IMR-90 (cell line): ENCODE measurements at regions not wholly inside any gene's neighbourhood (a gene's known extent, or its start where the extent isn't known, plus 50 kb on each side); places are given as distances from the start of the nearest gene placed in this dataset.

Experiments used
- ATAC-seq: fragments of 200-7000 bp; cut with Tn5 transposase; 2 replicates; pipeline ENCODE4 v1.9.1; 2020; ENCODE audit warnings: low read depth, mild to moderate bottlenecking, moderate library complexity
- BruUV-seq: library from RNA; stranded (reverse); fragments of 400-500 nt; replicated peaks from 2 replicates; lab custom pipeline; 2021; lab: Mats Ljungman, UMichigan
- CTCF ChIA-PET: fragments of 300-600 bp; formaldehyde crosslinking; extraction: SDS; loops from one replicate; lab custom pipeline; 2021; ENCODE audit warnings: antibody characterized with exemption; lab: Yijun Ruan, JAX
- POLR2A ChIA-PET: fragments of 300-600 bp; sonication (Branson Sonifier 250); formaldehyde crosslinking; loops from one replicate; lab custom pipeline; 2022; ENCODE audit warnings: antibody characterized with exemption; ENCODE audit not compliant: unreplicated experiment; lab: Charles Lee
- DNase-seq: peaks from one replicate; pipeline ENCODE4 v3.0.0; 2013
- H2AFZ ChIP-seq: replicated peaks from 2 replicates; pipeline ENCODE3; 2013; ENCODE audit warnings: low read length, mild to moderate bottlenecking; ENCODE audit not compliant: poor library complexity
- H2AK5ac ChIP-seq: 2 replicates; pipeline ENCODE4 v1.6.1; 2013; ENCODE audit warnings: low read depth, low read length, inconsistent platforms
- H2AK9ac ChIP-seq: replicated peaks from 2 replicates; pipeline ENCODE3; 2013; ENCODE audit warnings: mild to moderate bottlenecking, low read depth, low read length, moderate library complexity; ENCODE audit not compliant: poor library complexity
- H2BK120ac ChIP-seq: 2 replicates; pipeline ENCODE4 v1.6.1; 2013; ENCODE audit warnings: low read depth, low read length, inconsistent platforms
- H2BK15ac ChIP-seq: 3 replicates; pipeline ENCODE4 v1.6.1; 2013; ENCODE audit warnings: low read depth, low read length, inconsistent platforms
- H2BK20ac ChIP-seq: 2 replicates; pipeline ENCODE4 v1.6.1; 2013; ENCODE audit warnings: low read depth, mild to moderate bottlenecking, inconsistent platforms, low read length, moderate library complexity
- H2BK5ac ChIP-seq: 2 replicates; pipeline ENCODE4 v1.6.1; 2013; ENCODE audit warnings: mild to moderate bottlenecking, low read depth, low read length, inconsistent platforms; ENCODE audit not compliant: poor library complexity, severe bottlenecking
- H3K14ac ChIP-seq: replicated peaks from 2 replicates; pipeline ENCODE4 v1.6.1; 2013; ENCODE audit warnings: low read depth, low read length, inconsistent platforms
- H3K18ac ChIP-seq: 2 replicates; pipeline ENCODE4 v1.6.1; 2013; ENCODE audit warnings: low read depth, low read length, control low read depth
- H3K23ac ChIP-seq: 2 replicates; pipeline ENCODE4 v1.6.1; 2013; ENCODE audit warnings: low read depth, low read length, inconsistent platforms
- H3K27ac ChIP-seq: 2 replicates; pipeline ENCODE4 v1.5.1; 2013; ENCODE audit warnings: mild to moderate bottlenecking, control low read depth, low read length; ENCODE audit not compliant: insufficient read depth
- H3K27me3 ChIP-seq: 2 replicates; pipeline ENCODE4 v1.6.1; 2013; ENCODE audit warnings: low read length; ENCODE audit not compliant: control insufficient read depth, insufficient read depth
- H3K36me3 ChIP-seq: 2 replicates; pipeline ENCODE4 v1.6.1; 2013; ENCODE audit warnings: low read length, mixed read lengths; ENCODE audit not compliant: control insufficient read depth, insufficient read depth
- H3K4ac ChIP-seq: 2 replicates; pipeline ENCODE4 v1.6.1; 2013; ENCODE audit warnings: low read depth, low read length, inconsistent platforms
- H3K4me1 ChIP-seq: 2 replicates; pipeline ENCODE4 v1.6.1; 2013; ENCODE audit warnings: low read length, mixed read lengths; ENCODE audit not compliant: control insufficient read depth, insufficient read depth
- H3K4me2 ChIP-seq: 2 replicates; pipeline ENCODE4 v1.6.1; 2013; ENCODE audit warnings: low read depth, mild to moderate bottlenecking, control low read depth, low read length, moderate library complexity
- H3K4me3 ChIP-seq: 2 replicates; pipeline ENCODE4 v1.5.1; 2013; ENCODE audit warnings: low read depth, mild to moderate bottlenecking, control low read depth, low read length, moderate library complexity; ENCODE audit not compliant: insufficient read depth
- H3K56ac ChIP-seq: 2 replicates; pipeline ENCODE4 v1.6.1; 2013; ENCODE audit warnings: low read length, inconsistent platforms; ENCODE audit not compliant: insufficient read depth; ENCODE audit errors: extremely low read depth
- H3K79me1 ChIP-seq, 2 experiments: 2 replicates each; pipeline ENCODE4 v1.6.1; 2013; ENCODE audit warnings: low read length in 2 of 2, inconsistent platforms in 1 of 2, low read depth in 1 of 2
- H3K9ac ChIP-seq: 2 replicates; pipeline ENCODE4 v1.6.1; 2013; ENCODE audit warnings: low read depth, low read length, control low read depth
- H3K9me1 ChIP-seq: 2 replicates; pipeline ENCODE4 v1.6.1; 2013; ENCODE audit warnings: low read length, inconsistent platforms; ENCODE audit not compliant: insufficient read depth
- H3K9me3 ChIP-seq: 2 replicates; pipeline ENCODE4 v1.6.1; 2013; ENCODE audit warnings: low read length; ENCODE audit not compliant: control insufficient read depth, insufficient read depth
- H4K20me1 ChIP-seq: 2 replicates; pipeline ENCODE4 v1.6.1; 2013; ENCODE audit warnings: low read length, inconsistent platforms; ENCODE audit not compliant: insufficient read depth
- H4K5ac ChIP-seq: 2 replicates; pipeline ENCODE4 v1.6.1; 2013; ENCODE audit warnings: mild to moderate bottlenecking, low read depth, low read length, control low read depth
- H4K8ac ChIP-seq, 2 experiments: 2 replicates each; pipeline ENCODE4 v1.6.1; 2013; ENCODE audit warnings: low read depth in 2 of 2, low read length in 2 of 2, control low read depth in 1 of 2, inconsistent platforms in 1 of 2
- H4K91ac ChIP-seq: 2 replicates; pipeline ENCODE4 v1.6.1; 2013; ENCODE audit warnings: low read depth, low read length, inconsistent platforms; ENCODE audit not compliant: insufficient read depth
- BHLHE40 ChIP-seq: fragments of 150-350 bp; IDR thresholded peaks from 2 replicates; pipeline ENCODE4 v1.6.1; 2016; ENCODE audit warnings: mild to moderate bottlenecking, low read depth, low read length
- CEBPB ChIP-seq: IDR thresholded peaks from 2 replicates; pipeline ENCODE4 v1.6.1; 2012; ENCODE audit warnings: low read depth, low read length, improper control_type of control experiment
- CHD1 ChIP-seq: IDR thresholded peaks from 2 replicates; pipeline ENCODE4 v1.6.1; 2012; ENCODE audit warnings: low read depth, low read length, improper control_type of control experiment
- ELK1 ChIP-seq: fragments of 150-350 bp; IDR thresholded peaks from 2 replicates; pipeline ENCODE4 v1.6.1; 2016; ENCODE audit warnings: low read depth, mild to moderate bottlenecking, low read length, moderate library complexity, borderline replicate concordance
- FOS ChIP-seq: fragments of 150-350 bp; IDR thresholded peaks from 2 replicates; pipeline ENCODE4 v1.6.1; 2016; ENCODE audit warnings: low read depth, low read length
- MAFK ChIP-seq: IDR thresholded peaks from 2 replicates; pipeline ENCODE4 v1.6.1; 2012; ENCODE audit warnings: low read depth, low read length, improper control_type of control experiment
- MAZ ChIP-seq: IDR thresholded peaks from 2 replicates; pipeline ENCODE4 v1.6.1; 2012; ENCODE audit warnings: low read depth, mild to moderate bottlenecking, low read length, improper control_type of control experiment, moderate library complexity, borderline replicate concordance
- MXI1 ChIP-seq: IDR thresholded peaks from 2 replicates; pipeline ENCODE4 v1.6.1; 2012; ENCODE audit warnings: low read depth, mild to moderate bottlenecking, low read length, moderate library complexity, borderline replicate concordance
- NFE2L2 ChIP-seq: fragments of 150-350 bp; IDR thresholded peaks from 2 replicates; pipeline ENCODE4 v1.6.1; 2016; ENCODE audit warnings: low read depth, mild to moderate bottlenecking, low read length
- POLR2A ChIP-seq: IDR thresholded peaks from 2 replicates; pipeline ENCODE4 v1.6.1; 2012; ENCODE audit warnings: mild to moderate bottlenecking, low read depth, low read length
- RAD21 ChIP-seq: IDR thresholded peaks from 2 replicates; pipeline ENCODE4 v1.6.1; 2012; ENCODE audit warnings: low read length, improper control_type of control experiment
- RCOR1 ChIP-seq: IDR thresholded peaks from 2 replicates; pipeline ENCODE4 v1.6.1; 2012; ENCODE audit warnings: mild to moderate bottlenecking, low read length, improper control_type of control experiment; ENCODE audit not compliant: insufficient replicate concordance
- RFX5 ChIP-seq: IDR thresholded peaks from 2 replicates; pipeline ENCODE4 v1.8.0; 2012; ENCODE audit warnings: low read depth, mild to moderate bottlenecking, low read length, moderate library complexity
- SMC3 ChIP-seq: fragments of 150-350 bp; IDR thresholded peaks from 2 replicates; pipeline ENCODE4 v1.6.1; 2016; ENCODE audit warnings: low read depth, mild to moderate bottlenecking, antibody characterized with exemption, low read length, moderate library complexity
- USF2 ChIP-seq: fragments of 150-350 bp; IDR thresholded peaks from 2 replicates; pipeline ENCODE4 v1.6.1; 2017; ENCODE audit warnings: mild to moderate bottlenecking, antibody characterized with exemption, low read length, low read depth
- WGBS, 2 experiments: methylation state at CpG; one replicate each; pipeline versions ENCODE4 v1.1.5 to v1.1.7; 2013; ENCODE audit warnings: missing lambda C conversion rate in 2 of 2; ENCODE audit not compliant: insufficient read length in 1 of 2; ENCODE audit errors: extremely low coverage in 2 of 2; 5-methylcytosine and 5-hydroxymethylcytosine counted together
- dilution Hi-C: fragments of 300-500 bp; cut with HindIII; formaldehyde crosslinking; loops from one replicate; pipeline ENCODE4 v1.14.3; 2018; ENCODE audit warnings: low sequenced_read_pairs; ENCODE audit not compliant: unreplicated experiment
- in situ Hi-C: fragments of 300-500 bp; cut with MboI; formaldehyde crosslinking; loops from 3 replicates; pipeline ENCODE4 v1.14.3; 2019; ENCODE audit warnings: low sequenced_read_pairs, inconsistent platforms, mixed read lengths
- intact Hi-C: fragments of 100-400 bp; cut with micrococcal nuclease; formaldehyde crosslinking; loops from 2 replicates; pipeline ENCODE4 v1.10.0; 2022
- TF ChIP-seq, protein P1 (sequence below): conservative IDR thresholded peaks from 2 replicates; pipeline ENCODE4 v1.5.1; 2012; ENCODE audit warnings: mild to moderate bottlenecking, low read depth, low read length, improper control_type of control experiment

GRCh38 chr10:65742906-65743305, 1182.9 kb upstream of the LRRTM3 start:
- Histone ChIP-seq H2BK20ac (no peak overlapping the region), H3K23ac (no peak overlapping the region), H3K9me1 (no peaks in the 10 kb centered on the region), H3K9ac (no peak overlapping the region), H2BK15ac (no peak overlapping the region), H3K79me1 (no peaks in the 10 kb centered on the region), H3K18ac (no peak overlapping the region), H3K27me3 (no peaks in the 10 kb centered on the region), H3K14ac (no peak overlapping the region), H3K4ac (no peak overlapping the region), H4K8ac (no peak overlapping the region), H2BK5ac (no peak overlapping the region), H3K4me2 (no peak overlapping the region), H2AK9ac (no peak overlapping the region), H4K91ac (no peak overlapping the region), H2AK5ac (no peak overlapping the region), H3K36me3 (no peaks in the 10 kb centered on the region), H4K20me1 (no peaks in the 10 kb centered on the region), H3K56ac (no peak overlapping the region), H3K4me1 (no peaks in the 10 kb centered on the region), H2AFZ (no peak overlapping the region), H3K9me3 (peaks cover 3% of the 10 kb centered on the region; the same call in 1 of the 2 replicates), H3K4me3 (no peak overlapping the region), H4K5ac (no peak overlapping the region), H2BK120ac (no peak overlapping the region), H3K27ac (no peak overlapping the region)
- no CpG with 5 or more reads among the region's 1 CpG for WGBS, 2 experiments
- no TSS peak for BruUV-seq
- ATAC-seq (no peak), DNase-seq (no peak)
- intact Hi-C loops: no loop called here
- CTCF ChIA-PET: no interaction called here
- dilution Hi-C loops: no loop called here
- TF ChIP-seq RCOR1 (no peak), RFX5 (no peak), BHLHE40 (no peak), CHD1 (no peak), FOS (no peak), NFE2L2 (no peak), SMC3 (no peak), MAZ (no peak), MAFK (no peak), USF2 (no peak), MXI1 (no peak), POLR2A (no peak), CEBPB (no peak), ELK1 (no peak), RAD21 (no peak)
- TF ChIP-seq, protein P1, sequence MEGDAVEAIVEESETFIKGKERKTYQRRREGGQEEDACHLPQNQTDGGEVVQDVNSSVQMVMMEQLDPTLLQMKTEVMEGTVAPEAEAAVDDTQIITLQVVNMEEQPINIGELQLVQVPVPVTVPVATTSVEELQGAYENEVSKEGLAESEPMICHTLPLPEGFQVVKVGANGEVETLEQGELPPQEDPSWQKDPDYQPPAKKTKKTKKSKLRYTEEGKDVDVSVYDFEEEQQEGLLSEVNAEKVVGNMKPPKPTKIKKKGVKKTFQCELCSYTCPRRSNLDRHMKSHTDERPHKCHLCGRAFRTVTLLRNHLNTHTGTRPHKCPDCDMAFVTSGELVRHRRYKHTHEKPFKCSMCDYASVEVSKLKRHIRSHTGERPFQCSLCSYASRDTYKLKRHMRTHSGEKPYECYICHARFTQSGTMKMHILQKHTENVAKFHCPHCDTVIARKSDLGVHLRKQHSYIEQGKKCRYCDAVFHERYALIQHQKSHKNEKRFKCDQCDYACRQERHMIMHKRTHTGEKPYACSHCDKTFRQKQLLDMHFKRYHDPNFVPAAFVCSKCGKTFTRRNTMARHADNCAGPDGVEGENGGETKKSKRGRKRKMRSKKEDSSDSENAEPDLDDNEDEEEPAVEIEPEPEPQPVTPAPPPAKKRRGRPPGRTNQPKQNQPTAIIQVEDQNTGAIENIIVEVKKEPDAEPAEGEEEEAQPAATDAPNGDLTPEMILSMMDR: no peak
- POLR2A ChIA-PET: no interaction called here
- in situ Hi-C loops: no loop called here
